Breast epithelium (tissue), 4 donors: ENCODE measurements at regions not wholly inside any gene's neighbourhood (a gene's known extent, or its start where the extent isn't known, plus 50 kb on each side); places are given as distances from the start of the nearest gene placed in this dataset.

Experiments
- DNase-seq, 2 donors: peaks; one replicate each; pipeline ENCODE4 v3.0.0-alpha.2; 2019; ENCODE audit warnings: low spot score in 2 of 2
- H3K27ac ChIP-seq, 2 donors: fragments of 200-600 bp; sonication (generic) in 1 of 2; one replicate each; pipeline ENCODE4 v1.5.1; 2016 to 2019; ENCODE audit warnings: mild to moderate bottlenecking in 1 of 2
- H3K27me3 ChIP-seq, 2 donors: fragments of 200-600 bp; sonication (generic) in 1 of 2; one replicate each; pipeline versions ENCODE4 v1.5.1 to v1.6.0; 2017 to 2019; ENCODE audit warnings: control low read depth in 1 of 2, mild to moderate bottlenecking in 1 of 2
- H3K36me3 ChIP-seq: fragments of 200-600 bp; one replicate; pipeline ENCODE4 v1.5.1; 2019
- H3K4me1 ChIP-seq, 2 donors: fragments of 200-600 bp; sonication (generic); one replicate each; pipeline ENCODE4 v1.5.1; 2016 to 2019; ENCODE audit warnings: control low read depth in 1 of 2
- H3K4me3 ChIP-seq, 3 donors: fragments of 200-600 bp; sonication (generic); 1 replicate in 2 of 3; 2 replicates in 1 of 3; pipeline ENCODE4 v1.5.1; 2016 to 2019; ENCODE audit warnings: mild to moderate bottlenecking in 3 of 3, moderate library complexity in 2 of 3
- H3K9me3 ChIP-seq, 2 donors: fragments of 200-600 bp; sonication (generic) in 1 of 2; one replicate each; pipeline ENCODE4 v1.5.1; 2016 to 2019; ENCODE audit warnings: control low read depth in 1 of 2
- CTCF ChIP-seq, 3 donors: fragments of 450-650 bp; IDR thresholded peaks; one replicate each; pipeline ENCODE4 v1.5.1; 2016 to 2017; ENCODE audit warnings: antibody characterized with exemption in 3 of 3, mild to moderate bottlenecking in 3 of 3, moderate library complexity in 3 of 3
- POLR2A ChIP-seq: fragments of 450-650 bp; IDR thresholded peaks from one replicate; pipeline ENCODE4 v1.6.1; 2016; ENCODE audit warnings: antibody characterized with exemption, mild to moderate bottlenecking, moderate library complexity
- POLR2AphosphoS5 ChIP-seq, 3 donors: sonication (generic); formaldehyde crosslinking; IDR thresholded peaks; one replicate each; pipeline ENCODE4 v1.6.1; 2017; ENCODE audit warnings: antibody characterized with exemption in 3 of 3
- intact Hi-C: fragments of 100-400 bp; cut with DNase I; formaldehyde crosslinking; loops from one replicate; pipeline ENCODE4 v1.15.1; 2023; ENCODE audit warnings: low total_unique reads

GRCh38 chr3:44186111-44186672 is 55.5 kb upstream of the TOPAZ1 start:
- TF ChIP-seq POLR2AphosphoS5 (IDR thresholded peaks at IDR 0.05) = no peak
- no peak for TF ChIP-seq POLR2A
- no peak for TF ChIP-seq CTCF (IDR thresholded peaks at IDR 0.05)
- H3K27ac ChIP-seq = no peak overlapping the region
- no peaks in the 10 kb centered on the region for H3K4me1 ChIP-seq
- no peak for DNase-seq
- intact Hi-C loops = no loop called here
- no peaks in the 10 kb centered on the region for H3K36me3 ChIP-seq
- peaks cover 0 to 2% of the 10 kb centered on the region in 2 donors for H3K9me3 ChIP-seq
- H3K4me3 ChIP-seq = no peak overlapping the region
- no peaks in the 10 kb centered on the region for H3K27me3 ChIP-seq

GRCh38 chr3:44186712-44187111 is 55.0 kb upstream of the TOPAZ1 start:
- peaks cover 0 to 7% of the 10 kb centered on the region in 2 donors for H3K9me3 ChIP-seq
- TF ChIP-seq POLR2AphosphoS5 (IDR thresholded peaks at IDR 0.05) (no peak), CTCF (IDR thresholded peaks at IDR 0.05) (no peak), POLR2A (no peak)
- H3K27ac ChIP-seq = no peak overlapping the region
- DNase-seq = no peak
- no peaks in the 10 kb centered on the region for H3K36me3 ChIP-seq
- no peak overlapping the region for H3K4me3 ChIP-seq
- intact Hi-C loops = no loop called here
- H3K27me3 ChIP-seq = no peaks in the 10 kb centered on the region
- H3K4me1 ChIP-seq = no peaks in the 10 kb centered on the region
